Activated T-cell treated with anti-CD3 and anti-CD28 coated beads, Interleukin-2, amount 50 U/mL, for 4 hours (primary cell): ENCODE measurements at regions not wholly inside any gene's neighbourhood (a gene's known extent, or its start where the extent isn't known, plus 50 kb on each side); places are given as distances from the start of the nearest gene placed in this dataset.

Experiments used
- ATAC-seq, 2 donors: fragments of 200-7000 bp; cut with Tn5 transposase; one replicate each; pipeline ENCODE4 v1.10.0; 2021
- DNase-seq: peaks from one replicate; pipeline ENCODE4 v3.0.0-alpha.2; 2020
- H3K27me3 Mint-ChIP-seq: one replicate; pipeline ENCODE4 v1.8.0; 2021; ENCODE audit warnings: low read depth, mixed read lengths
- H3K36me3 Mint-ChIP-seq: one replicate; pipeline ENCODE4 v1.8.0; 2022; ENCODE audit warnings: mixed read lengths; ENCODE audit not compliant: insufficient read depth
- H3K4me1 Mint-ChIP-seq: one replicate; pipeline ENCODE4 v1.8.0; 2021; ENCODE audit warnings: low read depth, mixed read lengths
- H3K4me3 Mint-ChIP-seq: one replicate; pipeline ENCODE4 v1.8.0; 2021; ENCODE audit warnings: mild to moderate bottlenecking, moderate library complexity, mixed read lengths
- H3K9me3 Mint-ChIP-seq: one replicate; pipeline ENCODE4 v1.8.0; 2021; ENCODE audit warnings: mixed read lengths

DNA sequence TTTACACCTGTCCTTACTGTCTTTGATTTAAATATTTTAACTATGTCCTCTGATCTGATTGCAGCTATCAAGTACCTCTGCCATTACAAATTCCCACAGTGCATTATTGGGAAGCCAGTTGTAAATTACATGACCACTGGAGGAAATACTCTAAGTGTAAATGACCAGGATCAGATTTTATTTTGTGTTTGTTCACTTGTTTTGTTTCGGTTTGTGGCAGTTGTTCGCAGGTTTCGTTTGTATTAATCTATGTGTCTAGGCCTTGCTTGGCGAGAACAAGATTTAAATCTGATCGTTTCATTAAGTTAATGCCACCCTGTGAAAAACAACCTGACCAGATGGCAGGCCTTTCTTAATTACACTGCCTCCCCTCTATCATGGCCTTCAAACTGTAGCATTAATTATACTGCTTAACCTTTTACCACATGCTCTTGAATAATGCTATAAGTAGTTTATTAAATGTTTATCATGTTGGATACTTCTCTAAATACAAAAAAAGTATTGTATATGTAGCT is 990.1 kb downstream of the TMTC2 start:
- H3K4me3 Mint-ChIP-seq: no peak overlapping the region
- H3K4me1 Mint-ChIP-seq: no peaks in the 10 kb centered on the region
- H3K9me3 Mint-ChIP-seq: no peaks in the 10 kb centered on the region
- no peak for ATAC-seq
- no peaks in the 10 kb centered on the region for H3K36me3 Mint-ChIP-seq
- DNase-seq: no peak
- no peaks in the 10 kb centered on the region for H3K27me3 Mint-ChIP-seq

DNA sequence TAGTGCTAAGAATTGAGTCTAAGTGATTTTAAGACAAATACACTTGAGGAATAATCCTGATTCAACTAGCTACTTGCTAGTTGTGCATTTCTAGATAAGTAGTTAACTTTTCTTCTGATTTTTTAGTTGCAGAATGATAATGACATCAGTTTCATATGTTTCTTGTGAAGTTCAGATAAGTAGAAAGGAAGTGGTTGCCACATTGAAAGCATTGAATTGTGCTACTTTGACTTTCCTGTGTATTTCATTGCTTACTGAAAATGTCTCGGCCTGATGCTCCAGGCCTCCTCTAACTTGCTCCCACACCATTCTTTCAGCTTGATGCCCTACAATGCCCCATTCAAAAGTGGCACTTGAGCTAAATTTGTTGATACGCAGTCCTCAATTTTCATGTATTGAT is 980.0 kb downstream of the TMTC2 start:
- DNase-seq (no peak), ATAC-seq (no peak)
- Mint-ChIP-seq H3K4me3 (no peak overlapping the region), H3K4me1 (no peaks in the 10 kb centered on the region), H3K36me3 (no peaks in the 10 kb centered on the region), H3K27me3 (no peaks in the 10 kb centered on the region), H3K9me3 (peaks cover 5% of the 10 kb centered on the region)

DNA sequence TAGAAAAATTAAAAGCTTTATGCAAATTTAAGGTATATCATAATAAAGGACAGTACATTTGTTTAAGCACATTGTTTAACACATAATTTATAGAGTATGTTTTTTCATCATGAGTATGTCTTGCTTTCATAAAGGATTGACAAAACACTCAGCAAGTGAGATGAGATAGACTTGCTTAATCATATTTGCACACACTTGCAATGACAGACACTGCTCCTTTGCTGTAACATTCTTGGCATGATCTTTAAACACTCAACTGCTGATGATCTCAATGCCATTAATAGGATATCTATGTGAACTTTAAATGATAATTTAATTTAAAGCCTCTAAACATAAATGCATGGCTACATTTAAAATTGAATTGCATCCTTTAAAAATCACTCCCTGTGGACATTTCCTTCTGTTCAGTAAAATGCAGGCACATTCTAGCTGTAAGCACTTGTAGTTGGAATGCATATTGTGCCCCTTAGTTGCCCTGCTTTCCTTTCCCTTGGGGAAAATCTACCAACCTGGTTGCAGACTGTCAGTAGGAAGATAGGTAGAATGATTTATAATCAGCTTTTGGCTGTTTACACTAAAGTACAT is 979.0 kb downstream of the TMTC2 start:
- ATAC-seq (no peak), DNase-seq (no peak)
- no peaks in the 10 kb centered on the region for H3K27me3 Mint-ChIP-seq
- peaks cover 5% of the 10 kb centered on the region for H3K9me3 Mint-ChIP-seq
- no peaks in the 10 kb centered on the region for H3K4me1 Mint-ChIP-seq
- no peaks in the 10 kb centered on the region for H3K36me3 Mint-ChIP-seq
- H3K4me3 Mint-ChIP-seq: no peak overlapping the region

GRCh38 chr12:83664650-83665049 is 977.9 kb downstream of the TMTC2 start:
- no peak for DNase-seq
- Mint-ChIP-seq H3K36me3 (no peaks in the 10 kb centered on the region), H3K4me3 (no peak overlapping the region), H3K4me1 (no peaks in the 10 kb centered on the region), H3K27me3 (no peaks in the 10 kb centered on the region), H3K9me3 (peaks cover 5% of the 10 kb centered on the region)
- no peak for ATAC-seq

- DNase-seq: no peak
- peaks cover 5% of the 10 kb centered on the region for H3K9me3 Mint-ChIP-seq
- no peaks in the 10 kb centered on the region for H3K36me3 Mint-ChIP-seq
- ATAC-seq: no peak
- H3K27me3 Mint-ChIP-seq: no peaks in the 10 kb centered on the region
- no peak overlapping the region for H3K4me3 Mint-ChIP-seq
- no peaks in the 10 kb centered on the region for H3K4me1 Mint-ChIP-seq
Observed at GRCh38 chr12:83660727-83661358, 974.1 kb downstream of the TMTC2 start.

GRCh38 chr12:83659321-83659720 is 972.6 kb downstream of the TMTC2 start:
- Mint-ChIP-seq H3K4me3 (no peak overlapping the region), H3K36me3 (no peaks in the 10 kb centered on the region), H3K27me3 (no peaks in the 10 kb centered on the region)

GRCh38 chr12:83656004-83656403 is 969.3 kb downstream of the TMTC2 start:
- Mint-ChIP-seq H3K9me3 (peaks cover 16% of the 10 kb centered on the region), H3K4me1 (no peaks in the 10 kb centered on the region), H3K4me3 (no peak overlapping the region), H3K36me3 (no peaks in the 10 kb centered on the region), H3K27me3 (no peaks in the 10 kb centered on the region)
- no peak for DNase-seq
- ATAC-seq: no peak

More at GRCh38 chr12:83659321-83659720, 972.6 kb downstream of the TMTC2 start:
- peaks cover 5% of the 10 kb centered on the region for H3K9me3 Mint-ChIP-seq
- no peak for ATAC-seq
- H3K4me1 Mint-ChIP-seq: no peaks in the 10 kb centered on the region
- DNase-seq: no peak

- Mint-ChIP-seq H3K9me3 (no peaks in the 10 kb centered on the region), H3K4me1 (no peaks in the 10 kb centered on the region), H3K27me3 (no peaks in the 10 kb centered on the region), H3K36me3 (no peaks in the 10 kb centered on the region), H3K4me3 (no peak overlapping the region)
- ATAC-seq (no peak), DNase-seq (no peak)
Observed at GRCh38 chr12:83642205-83642604, 955.5 kb downstream of the TMTC2 start.

- H3K27me3 Mint-ChIP-seq: no peaks in the 10 kb centered on the region
- no peaks in the 10 kb centered on the region for H3K4me1 Mint-ChIP-seq
- ATAC-seq (no peak), DNase-seq (no peak)
- H3K4me3 Mint-ChIP-seq: no peak overlapping the region
- H3K9me3 Mint-ChIP-seq: no peaks in the 10 kb centered on the region
- H3K36me3 Mint-ChIP-seq: no peaks in the 10 kb centered on the region
Observed at GRCh38 chr12:83641789-83642188, 955.1 kb downstream of the TMTC2 start.

DNA sequence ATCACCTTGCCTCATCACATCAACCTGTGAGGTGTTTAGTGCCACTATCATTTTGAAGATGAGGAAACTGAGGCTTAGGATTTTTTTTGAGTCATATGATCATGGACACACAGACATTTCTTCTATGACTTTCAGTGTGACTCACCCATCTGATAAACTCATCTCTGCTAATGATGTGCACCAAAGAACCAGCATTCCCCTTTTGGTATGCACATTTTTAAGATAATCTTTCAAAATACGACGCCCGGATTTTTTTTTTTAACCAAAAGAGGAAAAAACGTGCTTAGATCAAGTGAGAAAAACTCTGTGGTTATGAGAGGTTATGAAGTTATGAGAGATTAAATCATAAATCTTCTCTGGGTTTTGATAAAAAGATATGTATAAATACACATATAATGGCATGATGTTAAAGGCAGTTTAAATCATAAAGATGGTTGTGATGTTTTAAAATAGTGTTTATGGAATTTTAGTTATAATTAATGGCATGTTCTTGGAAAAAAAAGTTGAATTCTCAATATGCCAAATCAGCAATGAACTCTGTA is 948.1 kb downstream of the TMTC2 start:
- H3K4me3 Mint-ChIP-seq: no peak overlapping the region
- DNase-seq (no peak), ATAC-seq (no peak)
- peaks cover 4% of the 10 kb centered on the region for H3K9me3 Mint-ChIP-seq
- no peaks in the 10 kb centered on the region for H3K27me3 Mint-ChIP-seq
- H3K4me1 Mint-ChIP-seq: no peaks in the 10 kb centered on the region
- no peaks in the 10 kb centered on the region for H3K36me3 Mint-ChIP-seq

GRCh38 chr12:83630526-83630925 is 943.8 kb downstream of the TMTC2 start:
- Mint-ChIP-seq H3K4me3 (no peak overlapping the region), H3K36me3 (no peaks in the 10 kb centered on the region), H3K4me1 (no peaks in the 10 kb centered on the region), H3K9me3 (peaks cover 12% of the 10 kb centered on the region), H3K27me3 (no peaks in the 10 kb centered on the region)
- DNase-seq (no peak), ATAC-seq (no peak)

DNA sequence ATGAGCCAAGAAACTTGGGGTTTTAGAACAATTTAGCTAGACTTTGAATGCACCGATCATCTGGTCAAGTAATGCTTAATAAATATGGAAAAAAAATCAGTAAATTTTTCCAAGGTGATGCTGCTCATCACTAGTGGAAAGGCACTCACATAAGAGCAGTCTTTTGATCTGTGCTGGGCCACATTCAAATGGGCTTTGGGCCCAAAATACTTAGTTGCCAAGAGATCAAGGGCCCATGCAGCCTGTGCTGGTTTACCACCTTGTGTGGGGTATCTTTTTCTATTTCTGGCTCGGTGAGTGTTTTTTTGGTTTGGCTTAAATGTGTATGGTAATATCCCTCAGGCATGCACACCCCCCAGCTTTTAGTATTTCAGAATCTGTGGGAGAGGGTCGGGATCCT is 943.2 kb downstream of the TMTC2 start:
- no peaks in the 10 kb centered on the region for H3K36me3 Mint-ChIP-seq
- ATAC-seq (no peak), DNase-seq (no peak)
- H3K4me1 Mint-ChIP-seq: no peaks in the 10 kb centered on the region
- H3K27me3 Mint-ChIP-seq: no peaks in the 10 kb centered on the region
- peaks cover 12% of the 10 kb centered on the region for H3K9me3 Mint-ChIP-seq
- no peak overlapping the region for H3K4me3 Mint-ChIP-seq

GRCh38 chr12:83622205-83622604 is 935.5 kb downstream of the TMTC2 start:
- ATAC-seq (no peak), DNase-seq (no peak)
- H3K4me3 Mint-ChIP-seq: no peak overlapping the region
- no peaks in the 10 kb centered on the region for H3K36me3 Mint-ChIP-seq
- peaks cover 3% of the 10 kb centered on the region for H3K9me3 Mint-ChIP-seq
- H3K4me1 Mint-ChIP-seq: no peaks in the 10 kb centered on the region
- no peaks in the 10 kb centered on the region for H3K27me3 Mint-ChIP-seq

DNA sequence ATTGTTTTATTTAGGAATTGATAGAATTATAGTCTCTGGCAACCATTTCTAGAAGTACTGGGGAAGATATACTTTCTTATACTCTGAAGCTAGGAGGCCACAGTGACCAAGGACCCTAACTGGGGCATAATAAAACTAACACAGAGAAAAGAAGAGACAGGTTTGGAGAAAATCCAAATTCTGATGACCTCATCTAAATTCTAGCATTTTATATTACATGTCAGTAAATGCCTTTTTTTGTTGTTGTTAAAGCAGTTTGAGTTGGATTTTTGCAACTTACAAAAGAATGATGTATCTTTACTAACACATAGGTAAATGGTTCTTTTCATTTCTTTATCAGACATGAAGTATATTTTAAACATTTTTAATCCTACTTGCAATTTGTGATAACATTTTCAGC is 933.3 kb downstream of the TMTC2 start:
- no peak for DNase-seq
- no peaks in the 10 kb centered on the region for H3K36me3 Mint-ChIP-seq
- no peak for ATAC-seq

DNA sequence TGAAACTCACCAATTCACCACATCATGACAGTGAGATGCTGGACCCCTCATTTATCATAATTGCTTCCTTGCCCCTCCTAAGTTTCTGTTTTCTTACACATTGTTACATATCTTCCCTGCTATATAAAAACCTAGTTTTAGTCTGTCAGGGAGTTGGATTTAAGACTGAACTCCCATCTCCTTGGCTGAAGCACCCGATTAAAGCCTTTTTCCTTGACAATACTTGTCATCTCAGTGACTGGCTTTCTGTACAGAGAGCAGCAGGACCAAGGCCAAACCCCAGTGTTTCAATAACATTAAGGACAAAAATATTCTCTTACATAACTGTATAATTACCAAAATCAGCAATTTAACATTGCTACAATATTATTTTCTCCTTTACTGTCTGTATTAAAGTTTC is 928.4 kb downstream of the TMTC2 start:
- no peak overlapping the region for H3K4me3 Mint-ChIP-seq
- H3K9me3 Mint-ChIP-seq: peaks cover 14% of the 10 kb centered on the region
- no peak for DNase-seq
- ATAC-seq: no peak
- no peaks in the 10 kb centered on the region for H3K4me1 Mint-ChIP-seq
- no peaks in the 10 kb centered on the region for H3K36me3 Mint-ChIP-seq
- H3K27me3 Mint-ChIP-seq: no peaks in the 10 kb centered on the region

More for the DNA sequence above, 933.3 kb downstream of the TMTC2 start:
- Mint-ChIP-seq H3K9me3 (peaks cover 3% of the 10 kb centered on the region), H3K4me3 (no peak overlapping the region), H3K4me1 (no peaks in the 10 kb centered on the region), H3K27me3 (no peaks in the 10 kb centered on the region)
